ENCODE measurements at regions not wholly inside any gene's neighbourhood (a gene's known extent, or its start where the extent isn't known, plus 50 kb on each side); places are given as distances from the start of the nearest gene placed in this dataset.

DNA sequence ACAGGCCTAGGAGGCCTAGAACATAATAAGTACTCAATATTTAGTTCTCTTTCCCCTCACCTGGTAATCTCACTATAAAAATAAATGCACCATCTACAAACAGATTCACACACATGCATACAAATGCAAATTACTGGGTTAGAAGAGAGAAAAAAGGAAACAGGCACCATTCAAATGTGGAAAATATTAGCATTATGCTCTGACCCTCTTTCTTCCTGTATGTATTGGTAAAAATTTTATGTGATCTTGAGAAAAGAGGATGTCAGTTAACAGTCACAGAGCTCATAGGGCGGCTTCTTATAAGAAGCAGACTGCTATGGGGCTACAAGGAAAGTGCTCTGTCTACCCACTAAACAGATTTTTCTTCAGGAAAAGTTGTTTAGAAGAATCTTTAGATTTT lies 565.4 kb downstream of the LMO4 start:
- TF ChIP-seq, protein P1, sequence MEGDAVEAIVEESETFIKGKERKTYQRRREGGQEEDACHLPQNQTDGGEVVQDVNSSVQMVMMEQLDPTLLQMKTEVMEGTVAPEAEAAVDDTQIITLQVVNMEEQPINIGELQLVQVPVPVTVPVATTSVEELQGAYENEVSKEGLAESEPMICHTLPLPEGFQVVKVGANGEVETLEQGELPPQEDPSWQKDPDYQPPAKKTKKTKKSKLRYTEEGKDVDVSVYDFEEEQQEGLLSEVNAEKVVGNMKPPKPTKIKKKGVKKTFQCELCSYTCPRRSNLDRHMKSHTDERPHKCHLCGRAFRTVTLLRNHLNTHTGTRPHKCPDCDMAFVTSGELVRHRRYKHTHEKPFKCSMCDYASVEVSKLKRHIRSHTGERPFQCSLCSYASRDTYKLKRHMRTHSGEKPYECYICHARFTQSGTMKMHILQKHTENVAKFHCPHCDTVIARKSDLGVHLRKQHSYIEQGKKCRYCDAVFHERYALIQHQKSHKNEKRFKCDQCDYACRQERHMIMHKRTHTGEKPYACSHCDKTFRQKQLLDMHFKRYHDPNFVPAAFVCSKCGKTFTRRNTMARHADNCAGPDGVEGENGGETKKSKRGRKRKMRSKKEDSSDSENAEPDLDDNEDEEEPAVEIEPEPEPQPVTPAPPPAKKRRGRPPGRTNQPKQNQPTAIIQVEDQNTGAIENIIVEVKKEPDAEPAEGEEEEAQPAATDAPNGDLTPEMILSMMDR (IDR thresholded peaks at IDR 0.05; ENCODE audit: low read length) = no peak
- no peak for TF ChIP-seq EZH2 (IDR thresholded peaks at IDR 0.05; ENCODE audit: borderline replicate concordance, low read length)

All from OCI-LY1 (cell line).